HG03025 (cell line): ENCODE measurements at regions not wholly inside any gene's neighbourhood (a gene's known extent, or its start where the extent isn't known, plus 50 kb on each side); places are given as distances from the start of the nearest gene placed in this dataset.

Experiments
- ATAC-seq: cut with Tn5 transposase; IDR thresholded peaks from one replicate; pipeline ENCODE4 v1.9.1; 2021; ENCODE audit warnings: mild to moderate bottlenecking, moderate library complexity; ENCODE audit not compliant: unreplicated experiment, low FRiP score

- no peak for ATAC-seq
Observed at GRCh38 chr2:67346718-67347407, 50.3 kb upstream of the ETAA1 start.
